ENCODE measurements at regions not wholly inside any gene's neighbourhood (a gene's known extent, or its start where the extent isn't known, plus 50 kb on each side); places are given as distances from the start of the nearest gene placed in this dataset.

DNA sequence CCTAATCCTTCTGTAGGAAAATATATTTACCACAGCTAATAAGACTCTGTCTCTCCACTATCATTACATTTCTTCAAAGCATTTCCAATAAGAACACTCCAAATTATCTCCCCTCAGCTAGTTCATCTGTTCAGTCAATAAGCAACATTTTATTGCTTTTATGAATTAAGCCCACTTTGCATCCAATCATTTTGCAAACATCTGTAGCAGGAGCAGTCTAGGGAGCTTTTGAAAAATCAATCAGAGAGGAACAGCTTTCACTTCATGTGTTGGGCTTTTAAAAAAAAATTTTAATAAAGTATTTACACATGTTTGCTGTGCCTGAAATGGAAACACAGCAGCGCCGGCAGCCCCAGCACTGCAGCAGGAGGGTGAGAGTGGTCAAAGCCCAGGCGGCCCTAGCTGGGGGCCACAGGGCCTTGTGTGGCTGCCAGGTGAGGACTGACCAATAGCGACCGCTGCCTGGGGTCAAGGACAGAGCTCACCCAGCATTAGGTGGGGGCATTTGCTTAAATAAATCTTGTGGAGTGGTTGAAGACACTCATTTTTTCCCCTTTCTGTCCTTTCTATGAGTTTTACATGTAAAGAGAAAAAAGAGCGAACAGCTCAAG is 250.7 kb downstream of the RNF144A start (continued):
- TF ChIP-seq ETV1 (tag; conservative IDR thresholded peaks at IDR 0.05; ENCODE audit: low read depth) (no peak), L3MBTL2 (IDR thresholded peaks at IDR 0.05) (no peak), ZNF311 (CRISPR knock-in tag; IDR thresholded peaks at IDR 0.05) (no peak), SMARCA4 (IDR thresholded peaks at IDR 0.05) (no peak), ZFP1 (CRISPR knock-in tag; IDR thresholded peaks at IDR 0.05) (no peak)

- ChIA-PET POLR2A (no interaction called here), CTCF (ENCODE audit: low intra/inter-chr PET ratio) (no interaction called here)
Measured at GRCh38 chr2:7169593-7169992, 252.4 kb downstream of the RNF144A start.

More at GRCh38 chr2:7169593-7169992, 252.4 kb downstream of the RNF144A start:
- no peaks in the 10 kb centered on the region for H3K36me3 ChIP-seq (ENCODE audit: control insufficient read depth, insufficient read depth, low read length)
- TF ChIP-seq RREB1 (CRISPR knock-in tag; IDR thresholded peaks at IDR 0.05) (no peak), ZNF165 (CRISPR knock-in tag; IDR thresholded peaks at IDR 0.05; ENCODE audit: borderline replicate concordance) (no peak), RB1 (IDR thresholded peaks at IDR 0.05; ENCODE audit: low read depth) (no peak), ZNF431 (CRISPR knock-in tag; IDR thresholded peaks at IDR 0.05) (no peak), RNF219 (CRISPR knock-in tag; IDR thresholded peaks at IDR 0.05) (no peak), CHD1 (IDR thresholded peaks at IDR 0.05; ENCODE audit: low read length) (no peak), OTX1 (CRISPR knock-in tag; IDR thresholded peaks at IDR 0.05) (no peak)
- TF ChIP-seq, protein P1, sequence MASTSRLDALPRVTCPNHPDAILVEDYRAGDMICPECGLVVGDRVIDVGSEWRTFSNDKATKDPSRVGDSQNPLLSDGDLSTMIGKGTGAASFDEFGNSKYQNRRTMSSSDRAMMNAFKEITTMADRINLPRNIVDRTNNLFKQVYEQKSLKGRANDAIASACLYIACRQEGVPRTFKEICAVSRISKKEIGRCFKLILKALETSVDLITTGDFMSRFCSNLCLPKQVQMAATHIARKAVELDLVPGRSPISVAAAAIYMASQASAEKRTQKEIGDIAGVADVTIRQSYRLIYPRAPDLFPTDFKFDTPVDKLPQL (IDR thresholded peaks at IDR 0.05; ENCODE audit: extremely low read depth, insufficient read length) = no peak
- WGBS (ENCODE audit: insufficient coverage, low coverage, missing lambda C conversion rate) = 4% methylated on average over 6 of the region's 6 CpGs
- no peaks in the 10 kb centered on the region for H3K9me3 ChIP-seq (replicated peaks; ENCODE audit: control insufficient read depth, insufficient read depth, low read depth, low read length)
- H3K27me3 ChIP-seq (ENCODE audit: control insufficient read depth in 2 of 2, insufficient read depth in 2 of 2, low read length in 2 of 2) = no peaks in the 10 kb centered on the region
- H3K4me2 ChIP-seq (ENCODE audit: insufficient read depth, low read length) = no peak overlapping the region
- intact Hi-C loops (cut with micrococcal nuclease) (no loop called here), in situ Hi-C loops (cut with MboI) (no loop called here)
- DNase-seq (ENCODE audit: extremely low read depth in 1 of 4, low spot score in 3 of 4) (no peak), ATAC-seq (no peak), FAIRE-seq (no peak)
- no peaks in the 10 kb centered on the region for H4K20me1 ChIP-seq (replicated peaks; ENCODE audit: control insufficient read depth, insufficient read depth, low read length)
- no peaks in the 10 kb centered on the region for H3K79me2 ChIP-seq (ENCODE audit: control insufficient read depth, insufficient read depth, low read length)
- H3K4me3 ChIP-seq = no peak overlapping the region
- H3K9ac ChIP-seq (ENCODE audit: insufficient read depth in 1 of 2, low read depth in 2 of 2, low read length in 2 of 2) = no peak overlapping the region
- no TSS peak for BruUV-seq (replicated peaks)
- no peak overlapping the region for H2AFZ ChIP-seq (ENCODE audit: low read depth, low read length)
- H3K9me1 ChIP-seq (ENCODE audit: control insufficient read depth, insufficient read depth, low read length) = no peaks in the 10 kb centered on the region
- H3K4me1 ChIP-seq (replicated peaks in 1 of 2; ENCODE audit: control insufficient read depth in 2 of 2, insufficient read depth in 2 of 2, low read length in 2 of 2) = no peaks in the 10 kb centered on the region
- no peak overlapping the region for H3K27ac ChIP-seq (ENCODE audit: extremely low read depth, low read depth, low read length)

All from K562 (cell line).